SK-N-SH (cell line): ENCODE measurements at regions not wholly inside any gene's neighbourhood (a gene's known extent, or its start where the extent isn't known, plus 50 kb on each side); places are given as distances from the start of the nearest gene placed in this dataset.

Experiments used
- CTCF ChIA-PET: fragments of 300-600, 350-600 bp; formaldehyde crosslinking; extraction: SDS; loops from one replicate; lab custom pipeline; 2021; lab: Yijun Ruan, JAX
- POLR2A ChIA-PET: fragments of 350-600 bp; sonication (Branson Sonifier 250); formaldehyde crosslinking; extraction: SDS; loops from one replicate; lab custom pipeline; 2020; ENCODE audit warnings: antibody characterized with exemption, inconsistent platforms; lab: Yijun Ruan, JAX
- DNase-seq: peaks from one replicate; pipeline ENCODE4 v3.0.0; 2012
- H2AFZ ChIP-seq: fragments of 200-600 bp; sonication (generic); 2 replicates; pipeline ENCODE4 v1.8.1; 2016; ENCODE audit warnings: antibody characterized with exemption, mild to moderate bottlenecking, low read depth
- H3F3A ChIP-seq: fragments of 200-600 bp; sonication (generic); replicated peaks from 2 replicates; pipeline ENCODE3; 2016; ENCODE audit warnings: antibody characterized with exemption, mild to moderate bottlenecking; ENCODE audit not compliant: insufficient read depth
- H3K27ac ChIP-seq, 2 experiments: fragments of 200-500 bp in 1 of 2; fragments of 200-600 bp in 1 of 2; sonication (Bioruptor generic) in 1 of 2; sonication (generic), shearing (Covaris generic) in 1 of 2; 2 replicates each; pipeline versions ENCODE4 v1.5.1 to v1.6.1; 2014 to 2016; ENCODE audit warnings: low read depth in 2 of 2, inconsistent platforms in 1 of 2, low read length in 1 of 2, mild to moderate bottlenecking in 1 of 2, mixed read lengths in 1 of 2
- H3K27me3 ChIP-seq: fragments of 200-600 bp; sonication (generic), shearing (Covaris generic); 2 replicates; pipeline ENCODE4 v1.6.1; 2016; ENCODE audit warnings: mixed run types; ENCODE audit not compliant: insufficient read depth
- H3K36me3 ChIP-seq, 2 experiments: fragments of 200-500 bp in 1 of 2; fragments of 200-600 bp in 1 of 2; sonication (Bioruptor generic) in 1 of 2; sonication (generic) in 1 of 2; replicated peaks in 1 of 2; 2 replicates each; pipeline versions ENCODE3 to v1.5.1; 2014 to 2016; ENCODE audit warnings: low read length in 1 of 2, mild to moderate bottlenecking in 1 of 2; ENCODE audit not compliant: insufficient read depth in 2 of 2, control insufficient read depth in 1 of 2
- H3K4me1 ChIP-seq, 2 experiments: fragments of 200-500 bp in 1 of 2; fragments of 200-600 bp in 1 of 2; sonication (Bioruptor generic) in 1 of 2; sonication (generic), shearing (Covaris generic) in 1 of 2; 2 replicates each; pipeline versions ENCODE4 v1.5.1 to v1.6.1; 2014 to 2016; ENCODE audit warnings: low read depth in 1 of 2, low read length in 1 of 2, mixed run types in 1 of 2; ENCODE audit not compliant: insufficient read depth in 2 of 2, control insufficient read depth in 1 of 2
- H3K4me2 ChIP-seq: fragments of 200-600 bp; sonication (generic), shearing (Covaris generic); 2 replicates; pipeline ENCODE4 v1.6.1; 2017; ENCODE audit warnings: mixed run types
- H3K4me3 ChIP-seq, 2 experiments: fragments of 200-500 bp in 1 of 2; fragments of 200-600 bp in 1 of 2; sonication (Bioruptor generic) in 1 of 2; sonication (generic), shearing (Covaris generic) in 1 of 2; 2 replicates each; pipeline versions ENCODE4 v1.5.1 to v1.8.1; 2014 to 2016; ENCODE audit warnings: low read depth in 2 of 2, inconsistent platforms in 1 of 2, low read length in 1 of 2, mild to moderate bottlenecking in 1 of 2, mixed read lengths in 1 of 2, moderate library complexity in 1 of 2
- H3K79me2 ChIP-seq: fragments of 200-600 bp; sonication (generic); 2 replicates; pipeline ENCODE4 v1.8.1; 2017; ENCODE audit warnings: mild to moderate bottlenecking; ENCODE audit not compliant: insufficient read depth
- H3K9ac ChIP-seq: fragments of 200-600 bp; sonication (generic); 2 replicates; pipeline ENCODE4 v1.6.1; 2017; ENCODE audit warnings: mixed run types
- H3K9me2 ChIP-seq: fragments of 200-600 bp; sonication (generic); 2 replicates; pipeline ENCODE4 v1.6.1; 2017; ENCODE audit warnings: mixed run types
- H3K9me3 ChIP-seq: fragments of 200-600 bp; sonication (generic); 2 replicates; pipeline ENCODE4 v1.6.1; 2017; ENCODE audit warnings: mixed run types, mild to moderate bottlenecking, moderate library complexity
- H4K20me1 ChIP-seq: fragments of 200-600 bp; sonication (generic); 2 replicates; pipeline ENCODE4 v1.6.1; 2017; ENCODE audit warnings: mild to moderate bottlenecking, mixed run types; ENCODE audit not compliant: insufficient read depth
- ELF1 ChIP-seq: IDR thresholded peaks from 2 replicates; pipeline ENCODE4 v1.4.0; 2012
- FOSL2 ChIP-seq: IDR thresholded peaks from 2 replicates; pipeline ENCODE4 v1.4.0; 2012; ENCODE audit warnings: low read depth, mild to moderate bottlenecking, moderate library complexity, borderline replicate concordance
- FOXJ3 ChIP-seq: sonication (generic); formaldehyde crosslinking; IDR thresholded peaks from 2 replicates; pipeline ENCODE4 v1.5.1; 2020; ENCODE audit warnings: mild to moderate bottlenecking, missing genetic modification reagents
- FOXM1 ChIP-seq: IDR thresholded peaks from 2 replicates; pipeline ENCODE4 v1.4.0; 2012; ENCODE audit warnings: low read depth, mild to moderate bottlenecking
- JUND ChIP-seq: IDR thresholded peaks from 2 replicates; pipeline ENCODE4 v1.4.0; 2012
- MEF2A ChIP-seq: IDR thresholded peaks from 2 replicates; pipeline ENCODE4 v1.4.0; 2012; ENCODE audit warnings: low read depth, borderline replicate concordance
- NFIC ChIP-seq: IDR thresholded peaks from 2 replicates; pipeline ENCODE4 v1.4.0; 2012; ENCODE audit warnings: borderline replicate concordance
- POLR2AphosphoS5 ChIP-seq: IDR thresholded peaks from 2 replicates; pipeline ENCODE4 v1.6.1; 2012; ENCODE audit warnings: low read depth, low read length
- RFX5 ChIP-seq: IDR thresholded peaks from 2 replicates; pipeline ENCODE4 v1.6.1; 2012; ENCODE audit warnings: mild to moderate bottlenecking, improper control_type of control experiment, low read length
- RXRA ChIP-seq: IDR thresholded peaks from 2 replicates; pipeline ENCODE4 v1.4.0; 2012; ENCODE audit warnings: low read depth, mild to moderate bottlenecking, borderline replicate concordance
- SIN3A ChIP-seq: IDR thresholded peaks from 2 replicates; pipeline ENCODE4 v1.6.1; 2012; ENCODE audit warnings: low read depth, mild to moderate bottlenecking, low read length, moderate library complexity, borderline replicate concordance
- SMC3 ChIP-seq: IDR thresholded peaks from 2 replicates; pipeline ENCODE4 v1.6.1; 2012; ENCODE audit warnings: low read depth, low read length, improper control_type of control experiment
- TEAD4 ChIP-seq: IDR thresholded peaks from 2 replicates; pipeline ENCODE4 v1.4.0; 2012; ENCODE audit warnings: mild to moderate bottlenecking, borderline replicate concordance; ENCODE audit not compliant: insufficient read depth
- YY1 ChIP-seq: IDR thresholded peaks from 2 replicates; pipeline ENCODE4 v1.4.0; 2012; ENCODE audit warnings: low read depth, mild to moderate bottlenecking
- WGBS: methylation state at CpG from one replicate; pipeline ENCODE4 v1.1.6; 2017; ENCODE audit warnings: low lambda C conversion rate; 5-methylcytosine and 5-hydroxymethylcytosine counted together
- TF ChIP-seq, protein P1 (sequence below): fragments of 150-350 bp; IDR thresholded peaks from 2 replicates; pipeline ENCODE4 v1.6.1; 2017; ENCODE audit warnings: antibody characterized with exemption, low read length, low read depth, borderline replicate concordance
- TF ChIP-seq, protein P2 (sequence below): IDR thresholded peaks from 2 replicates; pipeline ENCODE4 v1.4.0; 2012; ENCODE audit warnings: low read depth
- TF ChIP-seq, protein P3 (sequence below): IDR thresholded peaks from 2 replicates; pipeline ENCODE4 v1.4.0; 2012; ENCODE audit warnings: low read depth, borderline replicate concordance
- TF ChIP-seq, protein P4 (sequence below): IDR thresholded peaks from 2 replicates; pipeline ENCODE4; 2012

DNA sequence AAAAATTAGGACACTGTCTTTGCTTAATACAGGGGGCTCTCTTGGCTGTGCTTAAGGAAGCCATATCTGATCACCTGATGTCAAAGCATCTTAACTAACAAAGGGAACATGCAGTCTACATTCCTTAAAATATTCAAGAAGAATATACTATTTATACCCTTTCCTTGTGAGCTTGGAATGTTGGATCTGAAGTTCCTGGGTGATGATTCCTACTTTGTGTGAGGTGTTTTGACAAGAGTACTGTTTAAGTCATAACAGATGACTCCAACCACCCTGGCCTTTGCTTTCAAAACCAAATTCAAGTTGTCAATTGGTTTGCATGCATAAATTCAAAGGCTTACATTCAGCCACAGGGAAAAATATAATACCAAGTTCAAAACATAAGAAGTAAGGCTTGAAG, 862.7 kb upstream of the SEMA6D start:
- Histone ChIP-seq H4K20me1 (no peaks in the 10 kb centered on the region), H3K27me3 (no peaks in the 10 kb centered on the region), H3K79me2 (no peaks in the 10 kb centered on the region), H3K9ac (no peak overlapping the region), H3K9me2 (no peaks in the 10 kb centered on the region), H2AFZ (no peak overlapping the region), H3K27ac (no peak overlapping the region), H3K4me3 (no peak overlapping the region), H3K36me3 (no peaks in the 10 kb centered on the region), H3K4me2 (no peak overlapping the region), H3K9me3 (no peaks in the 10 kb centered on the region), H3K4me1 (peaks cover 0 to 6% of the 10 kb centered on the region in 2 experiments; a peak in 2 of 4 replicates), H3F3A (no peaks in the 10 kb centered on the region)
- TF ChIP-seq, protein P1, sequence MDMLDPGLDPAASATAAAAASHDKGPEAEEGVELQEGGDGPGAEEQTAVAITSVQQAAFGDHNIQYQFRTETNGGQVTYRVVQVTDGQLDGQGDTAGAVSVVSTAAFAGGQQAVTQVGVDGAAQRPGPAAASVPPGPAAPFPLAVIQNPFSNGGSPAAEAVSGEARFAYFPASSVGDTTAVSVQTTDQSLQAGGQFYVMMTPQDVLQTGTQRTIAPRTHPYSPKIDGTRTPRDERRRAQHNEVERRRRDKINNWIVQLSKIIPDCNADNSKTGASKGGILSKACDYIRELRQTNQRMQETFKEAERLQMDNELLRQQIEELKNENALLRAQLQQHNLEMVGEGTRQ: no peak
- TF ChIP-seq YY1 (no peak), FOXM1 (no peak), MEF2A (no peak), FOXJ3 (CRISPR knock-in tag) (no peak), JUND (no peak), ELF1 (no peak), SIN3A (no peak), NFIC (no peak)
- TF ChIP-seq, protein P2, sequence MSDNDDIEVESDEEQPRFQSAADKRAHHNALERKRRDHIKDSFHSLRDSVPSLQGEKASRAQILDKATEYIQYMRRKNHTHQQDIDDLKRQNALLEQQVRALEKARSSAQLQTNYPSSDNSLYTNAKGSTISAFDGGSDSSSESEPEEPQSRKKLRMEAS: no peak
- TF ChIP-seq, protein P3, sequence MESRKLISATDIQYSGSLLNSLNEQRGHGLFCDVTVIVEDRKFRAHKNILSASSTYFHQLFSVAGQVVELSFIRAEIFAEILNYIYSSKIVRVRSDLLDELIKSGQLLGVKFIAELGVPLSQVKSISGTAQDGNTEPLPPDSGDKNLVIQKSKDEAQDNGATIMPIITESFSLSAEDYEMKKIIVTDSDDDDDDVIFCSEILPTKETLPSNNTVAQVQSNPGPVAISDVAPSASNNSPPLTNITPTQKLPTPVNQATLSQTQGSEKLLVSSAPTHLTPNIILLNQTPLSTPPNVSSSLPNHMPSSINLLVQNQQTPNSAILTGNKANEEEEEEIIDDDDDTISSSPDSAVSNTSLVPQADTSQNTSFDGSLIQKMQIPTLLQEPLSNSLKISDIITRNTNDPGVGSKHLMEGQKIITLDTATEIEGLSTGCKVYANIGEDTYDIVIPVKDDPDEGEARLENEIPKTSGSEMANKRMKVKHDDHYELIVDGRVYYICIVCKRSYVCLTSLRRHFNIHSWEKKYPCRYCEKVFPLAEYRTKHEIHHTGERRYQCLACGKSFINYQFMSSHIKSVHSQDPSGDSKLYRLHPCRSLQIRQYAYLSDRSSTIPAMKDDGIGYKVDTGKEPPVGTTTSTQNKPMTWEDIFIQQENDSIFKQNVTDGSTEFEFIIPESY: no peak
- CTCF ChIA-PET: no interaction called here
- POLR2A ChIA-PET: no interaction called here
- DNase-seq: no peak

DNA sequence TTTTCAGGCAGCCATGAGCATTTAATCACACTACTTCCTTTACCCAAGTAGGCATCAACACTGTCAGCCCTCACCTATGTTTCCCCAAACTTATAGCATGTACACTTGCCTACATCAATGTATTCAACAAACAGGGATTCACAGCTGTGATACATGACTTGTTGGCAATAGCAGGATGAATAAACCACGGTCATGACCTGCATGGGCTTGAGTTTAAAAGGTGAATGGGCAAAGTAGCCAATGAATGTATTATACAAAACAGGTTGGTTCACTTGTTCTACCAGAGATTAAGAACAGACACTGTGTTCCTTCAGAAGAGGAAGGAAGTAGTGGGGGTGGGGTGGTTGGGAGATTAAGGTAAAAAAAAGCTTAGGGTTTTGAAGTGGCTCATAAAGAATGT, 861.9 kb upstream of the SEMA6D start:
- ChIA-PET POLR2A (no interaction called here), CTCF (no interaction called here)
- Histone ChIP-seq H3K36me3 (no peaks in the 10 kb centered on the region), H3K4me1 (peaks cover 0 to 6% of the 10 kb centered on the region in 2 experiments; a peak in 2 of 4 replicates), H4K20me1 (no peaks in the 10 kb centered on the region), H3K79me2 (no peaks in the 10 kb centered on the region), H3K4me3 (no peak overlapping the region), H3K9ac (no peak overlapping the region), H3K9me3 (no peaks in the 10 kb centered on the region), H3K9me2 (no peaks in the 10 kb centered on the region), H3K4me2 (no peak overlapping the region), H2AFZ (no peak overlapping the region), H3K27ac (no peak overlapping the region), H3K27me3 (no peaks in the 10 kb centered on the region), H3F3A (no peaks in the 10 kb centered on the region)
- TF ChIP-seq, protein P1: no peak
- no peak for TF ChIP-seq RFX5
- TF ChIP-seq, protein P4, sequence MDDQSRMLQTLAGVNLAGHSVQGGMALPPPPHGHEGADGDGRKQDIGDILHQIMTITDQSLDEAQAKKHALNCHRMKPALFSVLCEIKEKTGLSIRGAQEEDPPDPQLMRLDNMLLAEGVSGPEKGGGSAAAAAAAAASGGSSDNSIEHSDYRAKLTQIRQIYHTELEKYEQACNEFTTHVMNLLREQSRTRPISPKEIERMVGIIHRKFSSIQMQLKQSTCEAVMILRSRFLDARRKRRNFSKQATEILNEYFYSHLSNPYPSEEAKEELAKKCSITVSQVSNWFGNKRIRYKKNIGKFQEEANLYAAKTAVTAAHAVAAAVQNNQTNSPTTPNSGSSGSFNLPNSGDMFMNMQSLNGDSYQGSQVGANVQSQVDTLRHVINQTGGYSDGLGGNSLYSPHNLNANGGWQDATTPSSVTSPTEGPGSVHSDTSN: no peak
- TF ChIP-seq, protein P3: no peak
- TF ChIP-seq FOXM1: no peak
- no peak for TF ChIP-seq RXRA
- no peak for TF ChIP-seq TEAD4
- TF ChIP-seq FOXJ3 (CRISPR knock-in tag): no peak
- TF ChIP-seq FOSL2: no peak
- TF ChIP-seq YY1: no peak
- no peak for TF ChIP-seq POLR2AphosphoS5
- TF ChIP-seq SMC3: no peak
- DNase-seq: no peak
- WGBS: 6% methylated on average over 1 of the region's 1 CpG
